Large intestine (tissue), 3 donors: ENCODE measurements at regions not wholly inside any gene's neighbourhood (a gene's known extent, or its start where the extent isn't known, plus 50 kb on each side); places are given as distances from the start of the nearest gene placed in this dataset.

ENCODE experiments used
- DNase-seq, 2 donors: peaks; one replicate each; pipeline versions ENCODE4 v3.0.0 to v3.0.0-alpha.2; 2013
- H3K27ac ChIP-seq: one replicate; pipeline ENCODE4 v1.5.1; 2013; ENCODE audit warnings: low read length
- H3K27me3 ChIP-seq: 2 replicates; pipeline ENCODE4 v1.6.1; 2013; ENCODE audit warnings: low read length; ENCODE audit not compliant: control insufficient read depth, insufficient read depth
- H3K36me3 ChIP-seq: 2 replicates; pipeline ENCODE4 v1.6.1; 2013; ENCODE audit warnings: low read length; ENCODE audit not compliant: control insufficient read depth, insufficient read depth
- H3K4me1 ChIP-seq: one replicate; pipeline ENCODE4 v1.6.1; 2013; ENCODE audit warnings: low read length; ENCODE audit not compliant: control insufficient read depth, insufficient read depth
- H3K4me3 ChIP-seq: one replicate; pipeline ENCODE4 v1.5.1; 2013; ENCODE audit warnings: low read length
- H3K9me3 ChIP-seq: one replicate; pipeline ENCODE4 v1.6.1; 2013; ENCODE audit warnings: mild to moderate bottlenecking, low read depth, low read length, moderate library complexity; ENCODE audit not compliant: control insufficient read depth
- WGBS: methylation state at CpG from one replicate; pipeline ENCODE4 v1.1.5; 2013; ENCODE audit warnings: low lambda C conversion rate; ENCODE audit not compliant: insufficient coverage; 5-methylcytosine and 5-hydroxymethylcytosine counted together

- Histone ChIP-seq H3K4me1 (no peaks in the 10 kb centered on the region), H3K4me3 (no peak overlapping the region), H3K9me3 (no peaks in the 10 kb centered on the region), H3K27ac (no peak overlapping the region), H3K36me3 (no peaks in the 10 kb centered on the region), H3K27me3 (no peaks in the 10 kb centered on the region)
- 100% methylated on average over 1 of the region's 6 CpGs for WGBS
- no peak for DNase-seq
Observed at GRCh38 chr6:153616506-153616905, 422.5 kb upstream of the OPRM1 start.

GRCh38 chr6:153613719-153614455 lies 425.2 kb upstream of the OPRM1 start:
- Histone ChIP-seq H3K4me3 (no peak overlapping the region), H3K36me3 (no peaks in the 10 kb centered on the region), H3K27me3 (no peaks in the 10 kb centered on the region), H3K9me3 (no peaks in the 10 kb centered on the region), H3K4me1 (no peaks in the 10 kb centered on the region), H3K27ac (no peak overlapping the region)
- no peak for DNase-seq

- WGBS: no CpG with 5 or more reads among the region's 2 CpGs
- no peak for DNase-seq
- Histone ChIP-seq H3K4me1 (no peaks in the 10 kb centered on the region), H3K27ac (no peak overlapping the region), H3K27me3 (no peaks in the 10 kb centered on the region), H3K9me3 (no peaks in the 10 kb centered on the region), H3K4me3 (no peak overlapping the region), H3K36me3 (no peaks in the 10 kb centered on the region)
Observed at GRCh38 chr6:153602401-153602800, 436.6 kb upstream of the OPRM1 start.

GRCh38 chr6:153599901-153600300 lies 439.1 kb upstream of the OPRM1 start:
- no peaks in the 10 kb centered on the region for H3K36me3 ChIP-seq
- no peaks in the 10 kb centered on the region for H3K27me3 ChIP-seq
- 80% methylated on average over 1 of the region's 1 CpG for WGBS
- no peaks in the 10 kb centered on the region for H3K9me3 ChIP-seq
- H3K27ac ChIP-seq: no peak overlapping the region
- H3K4me3 ChIP-seq: no peak overlapping the region
- no peaks in the 10 kb centered on the region for H3K4me1 ChIP-seq
- DNase-seq: no peak

- Histone ChIP-seq H3K36me3 (no peaks in the 10 kb centered on the region), H3K27ac (no peak overlapping the region), H3K4me1 (no peaks in the 10 kb centered on the region), H3K27me3 (no peaks in the 10 kb centered on the region), H3K9me3 (no peaks in the 10 kb centered on the region), H3K4me3 (no peak overlapping the region)
- DNase-seq: no peak
- WGBS: no CpG with 5 or more reads among the region's 2 CpGs
Observed at GRCh38 chr6:153595903-153596302, 443.1 kb upstream of the OPRM1 start.

- no peaks in the 10 kb centered on the region for H3K27me3 ChIP-seq
- 71% methylated on average over 1 of the region's 1 CpG for WGBS
- H3K4me1 ChIP-seq: no peaks in the 10 kb centered on the region
- no peaks in the 10 kb centered on the region for H3K9me3 ChIP-seq
- H3K4me3 ChIP-seq: no peak overlapping the region
- H3K27ac ChIP-seq: no peak overlapping the region
- no peaks in the 10 kb centered on the region for H3K36me3 ChIP-seq
- no peak for DNase-seq
Observed at GRCh38 chr6:153594871-153595270, 444.2 kb upstream of the OPRM1 start.

GRCh38 chr6:153591159-153591558 lies 447.9 kb upstream of the OPRM1 start:
- Histone ChIP-seq H3K4me3 (no peak overlapping the region), H3K27ac (no peak overlapping the region), H3K4me1 (no peaks in the 10 kb centered on the region), H3K27me3 (no peaks in the 10 kb centered on the region), H3K36me3 (no peaks in the 10 kb centered on the region), H3K9me3 (no peaks in the 10 kb centered on the region)
- DNase-seq: no peak

- no peaks in the 10 kb centered on the region for H3K36me3 ChIP-seq
- H3K27ac ChIP-seq: no peak overlapping the region
- no peaks in the 10 kb centered on the region for H3K9me3 ChIP-seq
- H3K4me1 ChIP-seq: no peaks in the 10 kb centered on the region
- H3K4me3 ChIP-seq: no peak overlapping the region
- no peaks in the 10 kb centered on the region for H3K27me3 ChIP-seq
- DNase-seq: no peak
Observed at GRCh38 chr6:153590411-153590810, 448.6 kb upstream of the OPRM1 start.

- no peak overlapping the region for H3K27ac ChIP-seq
- H3K4me3 ChIP-seq: no peak overlapping the region
- H3K36me3 ChIP-seq: no peaks in the 10 kb centered on the region
- no peaks in the 10 kb centered on the region for H3K9me3 ChIP-seq
- WGBS: 100% methylated on average over 1 of the region's 3 CpGs
- H3K27me3 ChIP-seq: no peaks in the 10 kb centered on the region
- H3K4me1 ChIP-seq: no peaks in the 10 kb centered on the region
- DNase-seq: no peak
Observed at GRCh38 chr6:153588330-153588729, 450.7 kb upstream of the OPRM1 start.

- H3K36me3 ChIP-seq: no peaks in the 10 kb centered on the region
- H3K27ac ChIP-seq: no peak overlapping the region
- 86% methylated on average over 2 of the region's 2 CpGs for WGBS
- H3K27me3 ChIP-seq: no peaks in the 10 kb centered on the region
- no peak overlapping the region for H3K4me3 ChIP-seq
- no peak for DNase-seq
- H3K4me1 ChIP-seq: no peaks in the 10 kb centered on the region
- H3K9me3 ChIP-seq: peaks cover 2% of the 10 kb centered on the region
Observed at GRCh38 chr6:153583685-153584084, 452.6 kb upstream of the RGS17 start.

- Histone ChIP-seq H3K4me1 (no peaks in the 10 kb centered on the region), H3K27ac (no peak overlapping the region), H3K4me3 (no peak overlapping the region), H3K36me3 (no peaks in the 10 kb centered on the region), H3K27me3 (no peaks in the 10 kb centered on the region), H3K9me3 (peaks cover 2% of the 10 kb centered on the region)
- WGBS: no CpG with 5 or more reads among the region's 2 CpGs
- no peak for DNase-seq
Observed at GRCh38 chr6:153580776-153581175, 449.7 kb upstream of the RGS17 start.
